H9 (cell line): ENCODE measurements at regions not wholly inside any gene's neighbourhood (a gene's known extent, or its start where the extent isn't known, plus 50 kb on each side); places are given as distances from the start of the nearest gene placed in this dataset.

Experiments used
- DNase-seq: peaks from one replicate; pipeline ENCODE4 v3.0.0-alpha.2; 2017
- H2AFZ ChIP-seq: one replicate; pipeline ENCODE4 v1.6.1; 2013; ENCODE audit warnings: mild to moderate bottlenecking, low read length, control low read depth, moderate library complexity
- H2AK5ac ChIP-seq: 2 replicates; pipeline ENCODE4 v1.6.1; 2013; ENCODE audit warnings: low read length, control low read depth, mixed read lengths; ENCODE audit not compliant: insufficient read length
- H2BK120ac ChIP-seq: one replicate; pipeline ENCODE4 v1.6.1; 2013; ENCODE audit warnings: low read depth, mild to moderate bottlenecking, low read length, control low read depth, inconsistent platforms; ENCODE audit not compliant: poor library complexity, severe bottlenecking
- H2BK12ac ChIP-seq: 2 replicates; pipeline ENCODE4 v1.6.1; 2013; ENCODE audit warnings: low read length, control low read depth, mixed read lengths, low read depth; ENCODE audit not compliant: insufficient read length
- H2BK15ac ChIP-seq: 2 replicates; pipeline ENCODE4 v1.6.1; 2013; ENCODE audit warnings: low read depth, low read length, control low read depth
- H2BK20ac ChIP-seq: one replicate; pipeline ENCODE4 v1.6.1; 2013; ENCODE audit warnings: low read depth, mild to moderate bottlenecking, low read length, control low read depth, inconsistent platforms; ENCODE audit not compliant: poor library complexity, severe bottlenecking
- H2BK5ac ChIP-seq: 2 replicates; pipeline ENCODE4 v1.6.1; 2013; ENCODE audit warnings: low read length, control low read depth, mixed read lengths; ENCODE audit not compliant: insufficient read length
- H3K14ac ChIP-seq: 2 replicates; pipeline ENCODE4 v1.6.1; 2013; ENCODE audit warnings: low read length, control low read depth; ENCODE audit not compliant: insufficient read depth
- H3K18ac ChIP-seq: 2 replicates; pipeline ENCODE4 v1.6.1; 2013; ENCODE audit warnings: low read depth, mild to moderate bottlenecking, mixed read lengths, low read length, control low read depth; ENCODE audit not compliant: insufficient read length
- H3K23ac ChIP-seq: 2 replicates; pipeline ENCODE4 v1.6.1; 2013; ENCODE audit warnings: low read length, control low read depth, mixed read lengths, low read depth; ENCODE audit not compliant: insufficient read length
- H3K23me2 ChIP-seq: 2 replicates; pipeline ENCODE4 v1.6.1; 2013; ENCODE audit warnings: low read depth, mild to moderate bottlenecking, mixed read lengths, low read length, control low read depth; ENCODE audit not compliant: insufficient read length, poor library complexity, severe bottlenecking
- H3K27ac ChIP-seq: 2 replicates; pipeline ENCODE4 v1.5.1; 2013; ENCODE audit warnings: low read length, control low read depth, mixed read lengths, low read depth; ENCODE audit not compliant: insufficient read length
- H3K27me3 ChIP-seq: 2 replicates; pipeline ENCODE4 v1.6.1; 2013; ENCODE audit warnings: low read length, control low read depth, inconsistent platforms; ENCODE audit not compliant: insufficient read depth
- H3K4ac ChIP-seq: 2 replicates; pipeline ENCODE4 v1.6.1; 2013; ENCODE audit warnings: low read depth, mild to moderate bottlenecking, control low read depth, inconsistent platforms, low read length, moderate library complexity
- H3K4me1 ChIP-seq: 2 replicates; pipeline ENCODE4 v1.6.1; 2013; ENCODE audit warnings: low read length, control low read depth, inconsistent platforms; ENCODE audit not compliant: insufficient read depth
- H3K4me2 ChIP-seq: 2 replicates; pipeline ENCODE4 v1.6.1; 2013; ENCODE audit warnings: low read length, control low read depth, mixed read lengths; ENCODE audit not compliant: insufficient read length, insufficient read depth
- H3K56ac ChIP-seq: 2 replicates; pipeline ENCODE4 v1.6.1; 2013; ENCODE audit warnings: low read depth, mild to moderate bottlenecking, mixed read lengths, low read length, control low read depth; ENCODE audit not compliant: insufficient read length
- H3K79me1 ChIP-seq: 2 replicates; pipeline ENCODE4 v1.6.1; 2013; ENCODE audit warnings: low read depth, mild to moderate bottlenecking, moderate library complexity, low read length, control low read depth, inconsistent platforms; ENCODE audit not compliant: insufficient read depth, poor library complexity, severe bottlenecking
- H3K79me2 ChIP-seq: 2 replicates; pipeline ENCODE4 v1.6.1; 2013; ENCODE audit warnings: low read length, control low read depth, inconsistent platforms; ENCODE audit not compliant: insufficient read depth
- H3K9ac ChIP-seq: 2 replicates; pipeline ENCODE4 v1.6.1; 2013; ENCODE audit warnings: low read length, control low read depth, mixed read lengths; ENCODE audit not compliant: insufficient read length; ENCODE audit errors: extremely low read depth
- H3K9me3 ChIP-seq: one replicate; pipeline ENCODE4 v1.6.1; 2013; ENCODE audit warnings: low read depth, low read length, inconsistent platforms; ENCODE audit not compliant: control insufficient read depth
- H3T11ph ChIP-seq: one replicate; pipeline ENCODE4 v1.6.1; 2013; ENCODE audit warnings: mild to moderate bottlenecking, low read length, control low read depth, inconsistent platforms
- H4K20me1 ChIP-seq: one replicate; pipeline ENCODE4 v1.6.1; 2013; ENCODE audit not compliant: control insufficient read depth, insufficient read length, insufficient read depth
- H4K5ac ChIP-seq: 2 replicates; pipeline ENCODE4 v1.6.1; 2013; ENCODE audit warnings: low read depth, mild to moderate bottlenecking, mixed read lengths, low read length, control low read depth; ENCODE audit not compliant: insufficient read length
- H4K8ac ChIP-seq: replicated peaks from 2 replicates; pipeline ENCODE4 v1.6.1; 2013; ENCODE audit warnings: low read length, control low read depth, mixed read lengths, low read depth; ENCODE audit not compliant: insufficient read length
- H4K91ac ChIP-seq: 2 replicates; pipeline ENCODE4 v1.6.1; 2013; ENCODE audit warnings: low read depth, mild to moderate bottlenecking, moderate library complexity, mixed read lengths, low read length, control low read depth; ENCODE audit not compliant: insufficient read length
- H3K27ac Mint-ChIP-seq, 3 experiments: 2 replicates in 2 of 3; 3 replicates in 1 of 3; pipeline ENCODE4 v1.8.0; 2020 to 2021; ENCODE audit warnings: mixed read lengths in 3 of 3, mild to moderate bottlenecking in 1 of 3, moderate library complexity in 1 of 3
- H3K27me3 Mint-ChIP-seq: 2 replicates; pipeline ENCODE4 v1.8.0; 2021; ENCODE audit warnings: low read depth, mild to moderate bottlenecking, moderate library complexity, mixed read lengths
- H3K36me3 Mint-ChIP-seq, 3 experiments: 2 replicates in 2 of 3; 3 replicates in 1 of 3; pipeline ENCODE4 v1.8.0; 2020 to 2021; ENCODE audit warnings: low read depth in 3 of 3, mixed read lengths in 3 of 3; ENCODE audit not compliant: insufficient read depth in 1 of 3
- H3K4me1 Mint-ChIP-seq, 2 experiments: 2 replicates each; pipeline ENCODE4 v1.8.0; 2020; ENCODE audit warnings: mixed read lengths in 2 of 2
- H3K4me3 Mint-ChIP-seq, 2 experiments: 2 replicates in 1 of 2; 3 replicates in 1 of 2; pipeline ENCODE4 v1.8.0; 2020 to 2021; ENCODE audit warnings: mild to moderate bottlenecking in 2 of 2, mixed read lengths in 2 of 2, moderate library complexity in 1 of 2
- H3K9me3 Mint-ChIP-seq, 2 experiments: 2 replicates in 1 of 2; 3 replicates in 1 of 2; pipeline ENCODE4 v1.8.0; 2020; ENCODE audit warnings: mild to moderate bottlenecking in 2 of 2, mixed read lengths in 2 of 2, moderate library complexity in 1 of 2
- whole genome bisulfite sequencing: extraction: QIAGEN DNeasy Blood & Tissue Kit; methylation state at CpG from one replicate; pipeline ENCODE4 v1.1.7; 2013; ENCODE audit warnings: missing lambda C conversion rate, low lambda C conversion rate, mixed read lengths; ENCODE audit not compliant: insufficient read length; ENCODE audit errors: extremely low coverage; 5-methylcytosine and 5-hydroxymethylcytosine counted together
- TF ChIP-seq, protein P1 (sequence below): fragments of 200-600 bp; sonication (generic); conservative IDR thresholded peaks from 3 replicates; pipeline ENCODE4 v1.8.0; 2021; ENCODE audit warnings: antibody characterized with exemption, mild to moderate bottlenecking

DNA sequence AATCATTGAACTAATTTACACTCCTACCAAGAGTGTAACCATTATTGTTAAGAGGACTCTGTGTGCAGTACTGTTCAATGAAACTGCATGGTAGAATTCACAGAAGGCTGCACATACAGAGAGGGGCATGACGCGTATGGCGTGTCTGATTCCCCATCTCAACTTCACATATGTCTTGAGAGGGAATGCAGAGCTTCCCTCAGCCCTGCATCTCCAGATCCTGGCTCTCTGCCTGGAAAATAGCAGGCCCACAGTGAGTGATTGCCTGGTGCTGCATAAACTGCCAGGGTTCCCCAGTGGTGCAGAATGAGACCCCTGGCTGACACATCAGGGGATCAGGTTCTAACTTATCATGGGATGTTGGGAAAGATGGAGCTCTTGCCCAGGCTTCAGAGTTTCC lies 260.2 kb upstream of the ISX start:
- no peaks in the 10 kb centered on the region for H3K79me1 ChIP-seq
- no peak overlapping the region for H3K56ac ChIP-seq
- no peaks in the 10 kb centered on the region; the same call in none of the 2 replicates for H3K4me1 ChIP-seq
- Mint-ChIP-seq H3K36me3 (no peaks in the 10 kb centered on the region), H3K4me3 (no peak overlapping the region), H3K27ac (no peak overlapping the region), H3K27me3 (peaks cover 3% of the 10 kb centered on the region; the same call in 1 of the 2 replicates), H3K4me1 (peaks cover 18 to 26% of the 10 kb centered on the region in 2 experiments), H3K9me3 (no peaks in the 10 kb centered on the region; a peak in 1 of 5 replicates)
- H3K18ac ChIP-seq: no peak overlapping the region
- H3K4me2 ChIP-seq: no peak overlapping the region
- H3K27ac ChIP-seq: no peak overlapping the region
- H3K14ac ChIP-seq: no peak overlapping the region
- no peak overlapping the region for H2BK20ac ChIP-seq
- H4K5ac ChIP-seq: no peak overlapping the region
- no peak overlapping the region for H4K91ac ChIP-seq
- H3K23me2 ChIP-seq: no peaks in the 10 kb centered on the region
- H4K20me1 ChIP-seq: no peaks in the 10 kb centered on the region
- H2AK5ac ChIP-seq: no peak overlapping the region
- no peak overlapping the region for H2AFZ ChIP-seq
- H2BK12ac ChIP-seq: no peak overlapping the region
- no peak overlapping the region for H3K9ac ChIP-seq
- no CpG with 5 or more reads among the region's 3 CpGs for WGBS
- no peak overlapping the region for H2BK120ac ChIP-seq
- no peak overlapping the region for H3T11ph ChIP-seq
- no peak overlapping the region for H4K8ac ChIP-seq
- H3K9me3 ChIP-seq: no peaks in the 10 kb centered on the region
- H3K23ac ChIP-seq: no peak overlapping the region
- no peaks in the 10 kb centered on the region for H3K79me2 ChIP-seq
- TF ChIP-seq, protein P1, sequence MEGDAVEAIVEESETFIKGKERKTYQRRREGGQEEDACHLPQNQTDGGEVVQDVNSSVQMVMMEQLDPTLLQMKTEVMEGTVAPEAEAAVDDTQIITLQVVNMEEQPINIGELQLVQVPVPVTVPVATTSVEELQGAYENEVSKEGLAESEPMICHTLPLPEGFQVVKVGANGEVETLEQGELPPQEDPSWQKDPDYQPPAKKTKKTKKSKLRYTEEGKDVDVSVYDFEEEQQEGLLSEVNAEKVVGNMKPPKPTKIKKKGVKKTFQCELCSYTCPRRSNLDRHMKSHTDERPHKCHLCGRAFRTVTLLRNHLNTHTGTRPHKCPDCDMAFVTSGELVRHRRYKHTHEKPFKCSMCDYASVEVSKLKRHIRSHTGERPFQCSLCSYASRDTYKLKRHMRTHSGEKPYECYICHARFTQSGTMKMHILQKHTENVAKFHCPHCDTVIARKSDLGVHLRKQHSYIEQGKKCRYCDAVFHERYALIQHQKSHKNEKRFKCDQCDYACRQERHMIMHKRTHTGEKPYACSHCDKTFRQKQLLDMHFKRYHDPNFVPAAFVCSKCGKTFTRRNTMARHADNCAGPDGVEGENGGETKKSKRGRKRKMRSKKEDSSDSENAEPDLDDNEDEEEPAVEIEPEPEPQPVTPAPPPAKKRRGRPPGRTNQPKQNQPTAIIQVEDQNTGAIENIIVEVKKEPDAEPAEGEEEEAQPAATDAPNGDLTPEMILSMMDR: no peak
- no peak overlapping the region for H3K4ac ChIP-seq
- H3K27me3 ChIP-seq: no peaks in the 10 kb centered on the region
- DNase-seq: no peak
- H2BK5ac ChIP-seq: no peak overlapping the region
- H2BK15ac ChIP-seq: no peak overlapping the region
